GM23248 (cell line): ENCODE measurements at regions not wholly inside any gene's neighbourhood (a gene's known extent, or its start where the extent isn't known, plus 50 kb on each side); places are given as distances from the start of the nearest gene placed in this dataset.

Experiments
- EZH2 ChIP-seq: fragments of 200-600 bp; sonication (generic); IDR thresholded peaks from 2 replicates; pipeline ENCODE4 v1.6.1; 2018; ENCODE audit warnings: antibody characterized with exemption, mild to moderate bottlenecking; ENCODE audit not compliant: insufficient read depth, poor library complexity, severe bottlenecking
- EZH2phosphoT487 ChIP-seq: fragments of 200-600 bp; sonication (generic); IDR thresholded peaks from 2 replicates; pipeline ENCODE4 v1.6.1; 2018; ENCODE audit warnings: antibody characterized with exemption, moderate library complexity, mild to moderate bottlenecking, low read depth; ENCODE audit not compliant: insufficient read depth

DNA sequence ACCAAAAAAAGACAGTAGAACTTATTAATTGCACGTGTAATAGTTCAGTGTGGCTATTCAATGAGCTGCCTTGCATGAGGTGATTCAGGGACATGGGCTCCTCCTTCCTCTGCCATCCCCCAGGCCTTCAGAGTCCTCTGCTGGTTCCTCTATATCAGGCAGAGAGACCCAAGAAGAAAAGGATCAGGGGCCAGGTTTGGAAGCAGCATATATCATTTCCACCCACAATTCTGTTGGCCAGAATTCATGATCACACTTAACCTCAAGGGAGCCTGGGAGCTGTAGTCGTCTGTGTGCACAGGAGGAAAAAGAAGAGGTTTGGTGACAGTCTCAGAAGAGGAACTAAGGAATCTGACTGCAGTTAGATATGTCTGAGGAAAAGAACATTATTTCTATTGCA lies 114.0 kb upstream of the GLS start:
- TF ChIP-seq EZH2: no peak
- no peak for TF ChIP-seq EZH2phosphoT487
